Activated T-helper 2 cell treated with anti-CD3 and anti-CD28 coated beads, Interferon-gamma antibody, Interleukin-2, Interleukin-4, amounts not matched to agents 10 μg/mL and 5 μg/mL and 100 μg/mL, durations not matched to agents 14 hours and 24 hours and 36 hours (primary cell): ENCODE measurements at regions not wholly inside any gene's neighbourhood (a gene's known extent, or its start where the extent isn't known, plus 50 kb on each side); places are given as distances from the start of the nearest gene placed in this dataset.

Source experiments
- DNase-seq: peaks from one replicate; pipeline ENCODE4 v3.0.0; 2021; ENCODE audit warnings: low spot score
- H3K27ac Mint-ChIP-seq: one replicate; pipeline ENCODE4 v1.8.0; 2021; ENCODE audit warnings: mixed read lengths
- H3K27me3 Mint-ChIP-seq: one replicate; pipeline ENCODE4 v1.8.0; 2021; ENCODE audit warnings: low read depth, mixed read lengths
- H3K36me3 Mint-ChIP-seq: one replicate; pipeline ENCODE4 v1.8.0; 2021; ENCODE audit warnings: low read depth, mixed read lengths
- H3K4me1 Mint-ChIP-seq: one replicate; pipeline ENCODE4 v1.8.0; 2021; ENCODE audit warnings: low read depth, mixed read lengths
- H3K4me3 Mint-ChIP-seq: one replicate; pipeline ENCODE4 v1.8.0; 2021; ENCODE audit warnings: low read depth, mild to moderate bottlenecking, moderate library complexity, mixed read lengths
- H3K9me3 Mint-ChIP-seq: one replicate; pipeline ENCODE4 v1.8.0; 2021; ENCODE audit warnings: mixed read lengths
- intact Hi-C: fragments of 100-400 bp; cut with micrococcal nuclease; formaldehyde crosslinking; loops from one replicate; pipeline ENCODE4 v1.15.1; 2023

DNA sequence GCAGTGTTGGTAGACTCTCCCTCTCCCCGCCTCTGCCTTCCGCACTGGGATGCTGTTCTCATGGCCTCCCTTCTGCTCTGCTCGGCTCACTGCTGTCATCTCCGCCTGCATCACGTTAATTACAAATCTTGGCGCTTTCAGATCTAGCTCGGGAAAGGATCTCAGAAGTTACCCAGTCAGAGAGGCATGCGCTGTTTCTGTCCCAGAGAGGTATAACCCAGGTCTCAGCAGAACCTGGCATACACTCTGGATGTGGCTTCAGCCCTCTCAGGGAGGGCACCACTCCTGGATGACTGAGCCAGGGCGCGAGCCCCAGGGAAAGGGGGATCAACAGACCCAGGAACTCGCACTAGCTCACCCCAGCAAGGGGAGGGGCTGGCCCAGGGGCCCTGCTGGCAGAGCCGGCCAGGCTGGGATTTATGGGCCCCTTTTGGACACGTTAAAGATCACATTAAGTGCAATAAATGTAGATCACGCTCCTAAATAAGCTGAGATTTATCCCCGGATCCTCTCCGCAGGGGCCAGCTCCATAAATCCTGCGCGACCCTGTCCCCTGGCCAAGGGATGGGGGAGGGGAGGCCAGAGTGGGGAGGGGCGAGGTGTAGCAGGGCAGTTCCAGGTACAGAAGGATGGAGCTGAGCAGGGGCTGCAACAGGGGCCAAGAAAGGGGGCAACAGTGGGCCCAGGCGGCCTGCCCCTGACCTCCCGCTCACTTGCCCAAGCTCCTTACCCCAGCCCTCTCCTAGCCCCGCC, 101.3 kb upstream of the ZBTB40 start:
- intact Hi-C loops: no loop called here
- H3K9me3 Mint-ChIP-seq: no peaks in the 10 kb centered on the region
- H3K27ac Mint-ChIP-seq: no peak overlapping the region
- no peak overlapping the region for H3K4me3 Mint-ChIP-seq
- H3K27me3 Mint-ChIP-seq: peaks cover 45% of the 10 kb centered on the region
- no peaks in the 10 kb centered on the region for H3K4me1 Mint-ChIP-seq
- no peak for DNase-seq
- H3K36me3 Mint-ChIP-seq: no peaks in the 10 kb centered on the region

DNA sequence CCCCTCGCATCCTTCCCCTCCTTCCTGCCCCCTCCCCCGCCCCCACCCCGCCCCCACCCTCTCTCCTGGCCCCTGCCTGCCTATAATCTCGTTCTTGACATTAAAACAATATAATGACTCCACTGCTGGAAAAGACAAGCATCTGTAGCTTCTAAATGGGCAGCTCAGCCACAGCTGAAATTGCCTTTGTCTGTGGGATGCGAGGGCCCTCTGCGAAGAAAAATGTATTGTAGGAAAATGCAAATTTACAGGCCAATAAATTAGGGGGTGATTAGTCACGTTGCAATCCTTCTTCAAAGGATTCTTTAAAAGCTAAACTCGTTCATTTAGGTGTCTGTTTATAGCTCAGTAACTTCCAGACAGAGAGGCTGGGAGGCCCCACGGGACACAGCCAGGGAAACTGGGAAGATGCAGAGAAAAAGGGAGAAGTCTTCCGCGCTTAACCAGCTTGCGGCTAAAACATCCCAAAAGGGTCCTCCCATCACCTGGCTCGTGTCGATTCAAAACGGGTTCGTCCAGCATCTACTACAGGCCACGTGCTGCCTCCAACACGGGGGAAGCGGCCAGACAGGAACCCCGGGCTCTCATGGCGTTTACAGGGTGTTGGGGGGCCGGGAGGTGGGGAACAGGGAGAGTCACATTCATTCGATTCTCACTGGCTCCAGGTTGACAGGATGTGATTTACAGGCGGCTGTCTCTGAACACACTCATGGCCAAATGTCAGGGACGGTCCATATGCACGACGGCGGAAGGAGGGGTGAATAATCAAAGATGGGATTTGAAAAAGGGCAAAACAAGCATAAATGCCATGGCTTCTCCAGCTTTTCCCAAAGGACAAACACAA, 100.5 kb upstream of the ZBTB40 start:
- intact Hi-C loops: no loop called here
- Mint-ChIP-seq H3K4me1 (no peaks in the 10 kb centered on the region), H3K27me3 (peaks cover 45% of the 10 kb centered on the region), H3K36me3 (no peaks in the 10 kb centered on the region), H3K4me3 (no peak overlapping the region), H3K27ac (no peak overlapping the region), H3K9me3 (no peaks in the 10 kb centered on the region)
- DNase-seq: no peak

- no peak for DNase-seq
- intact Hi-C loops: no loop called here
- Mint-ChIP-seq H3K27ac (no peak overlapping the region), H3K4me3 (no peak overlapping the region), H3K9me3 (no peaks in the 10 kb centered on the region), H3K27me3 (peaks cover 42% of the 10 kb centered on the region), H3K4me1 (no peaks in the 10 kb centered on the region), H3K36me3 (no peaks in the 10 kb centered on the region)
Observed at GRCh38 chr1:22351768-22352080, 99.9 kb upstream of the ZBTB40 start.

DNA sequence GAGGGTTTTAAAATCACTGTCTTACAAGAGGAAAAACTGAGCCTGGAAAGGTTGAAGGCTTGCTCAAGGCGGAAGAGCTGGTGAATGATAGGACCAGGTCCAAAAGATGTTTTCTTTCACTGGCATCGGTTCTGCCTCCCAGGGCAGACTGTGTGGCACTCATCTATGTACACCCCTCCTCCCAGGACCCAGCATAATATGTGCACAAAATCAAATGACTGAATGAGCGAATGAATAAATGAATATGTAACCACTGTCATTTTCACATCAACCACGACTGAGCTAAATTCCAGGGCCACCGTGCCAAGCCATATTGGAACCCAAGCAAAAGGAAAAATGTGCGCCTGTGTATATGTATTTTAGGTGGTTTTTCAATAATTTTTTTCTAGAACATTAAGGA, 99.3 kb upstream of the ZBTB40 start:
- no peaks in the 10 kb centered on the region for H3K9me3 Mint-ChIP-seq
- intact Hi-C loops: no loop called here
- no peaks in the 10 kb centered on the region for H3K36me3 Mint-ChIP-seq
- no peak overlapping the region for H3K27ac Mint-ChIP-seq
- no peak overlapping the region for H3K4me3 Mint-ChIP-seq
- no peaks in the 10 kb centered on the region for H3K4me1 Mint-ChIP-seq
- no peak for DNase-seq
- peaks cover 41% of the 10 kb centered on the region for H3K27me3 Mint-ChIP-seq

DNA sequence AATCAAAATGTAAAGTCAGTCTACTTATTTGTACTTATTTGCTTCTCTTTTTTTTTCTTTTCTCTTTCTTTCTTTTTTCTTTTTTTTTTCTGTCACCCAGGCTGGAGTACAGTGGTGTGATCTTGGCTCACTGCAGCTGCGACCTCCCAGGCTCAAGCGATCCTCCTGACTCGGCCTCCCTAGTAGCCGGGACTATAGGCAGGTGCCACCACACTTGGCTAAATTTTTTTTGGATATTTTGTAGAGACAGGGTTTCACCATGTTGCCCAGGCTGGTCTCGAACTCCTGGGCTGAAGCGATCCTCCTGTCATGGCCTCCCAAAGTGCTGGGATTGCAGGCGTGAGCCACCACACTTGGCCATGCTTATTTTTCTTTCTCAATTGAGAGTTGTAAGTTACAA, 98.8 kb upstream of the ZBTB40 start:
- Mint-ChIP-seq H3K4me3 (no peak overlapping the region), H3K4me1 (no peaks in the 10 kb centered on the region), H3K27me3 (peaks cover 39% of the 10 kb centered on the region), H3K9me3 (no peaks in the 10 kb centered on the region), H3K27ac (no peak overlapping the region), H3K36me3 (no peaks in the 10 kb centered on the region)
- no peak for DNase-seq
- intact Hi-C loops: no loop called here

GRCh38 chr1:22359427-22359826, 92.2 kb upstream of the ZBTB40 start:
- Mint-ChIP-seq H3K4me3 (no peak overlapping the region), H3K9me3 (no peaks in the 10 kb centered on the region), H3K4me1 (no peaks in the 10 kb centered on the region), H3K27ac (no peak overlapping the region), H3K36me3 (no peaks in the 10 kb centered on the region), H3K27me3 (peaks cover 2% of the 10 kb centered on the region)
- DNase-seq: no peak
- intact Hi-C loops: no loop called here

DNA sequence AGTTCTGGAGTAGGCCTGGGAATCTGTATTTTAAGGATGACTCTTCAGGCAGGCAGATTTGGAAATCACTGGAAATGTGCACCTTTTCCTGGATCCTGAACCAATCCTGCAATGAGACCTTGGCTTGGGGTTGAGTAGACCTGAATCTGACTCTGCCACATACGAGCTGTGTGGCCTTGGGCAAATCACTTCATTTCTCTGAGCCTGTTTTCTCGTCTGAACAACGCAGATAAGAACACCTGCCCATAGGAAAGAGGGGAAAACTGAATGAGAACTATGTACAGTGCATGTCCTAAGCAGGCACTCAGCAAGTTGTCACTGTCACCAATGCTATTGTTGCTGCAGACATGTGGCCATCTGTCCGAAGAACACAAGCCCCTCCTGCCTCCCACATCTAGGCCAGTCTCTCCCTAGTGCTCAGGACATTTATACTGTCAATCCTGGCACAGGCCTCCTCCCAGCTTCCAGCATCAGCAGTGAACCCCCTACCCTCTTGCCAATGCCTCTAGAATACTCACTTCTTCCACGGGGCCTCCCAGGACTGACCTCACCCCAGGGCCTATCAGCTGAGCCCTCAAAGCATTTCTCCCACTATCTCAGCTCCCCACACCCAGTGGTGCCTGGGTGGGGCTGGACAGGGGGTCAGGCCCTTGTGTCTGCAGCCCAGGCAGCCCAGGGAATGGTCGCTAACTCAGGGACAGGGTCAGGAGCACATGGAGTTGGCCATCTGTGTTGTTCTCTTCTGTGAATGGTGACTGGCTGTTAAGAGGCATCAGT, 88.8 kb upstream of the ZBTB40 start:
- Mint-ChIP-seq H3K9me3 (no peaks in the 10 kb centered on the region), H3K27ac (no peak overlapping the region), H3K27me3 (peaks cover 2% of the 10 kb centered on the region), H3K4me3 (no peak overlapping the region), H3K4me1 (no peaks in the 10 kb centered on the region), H3K36me3 (no peaks in the 10 kb centered on the region)
- intact Hi-C loops: no loop called here
- DNase-seq: no peak

DNA sequence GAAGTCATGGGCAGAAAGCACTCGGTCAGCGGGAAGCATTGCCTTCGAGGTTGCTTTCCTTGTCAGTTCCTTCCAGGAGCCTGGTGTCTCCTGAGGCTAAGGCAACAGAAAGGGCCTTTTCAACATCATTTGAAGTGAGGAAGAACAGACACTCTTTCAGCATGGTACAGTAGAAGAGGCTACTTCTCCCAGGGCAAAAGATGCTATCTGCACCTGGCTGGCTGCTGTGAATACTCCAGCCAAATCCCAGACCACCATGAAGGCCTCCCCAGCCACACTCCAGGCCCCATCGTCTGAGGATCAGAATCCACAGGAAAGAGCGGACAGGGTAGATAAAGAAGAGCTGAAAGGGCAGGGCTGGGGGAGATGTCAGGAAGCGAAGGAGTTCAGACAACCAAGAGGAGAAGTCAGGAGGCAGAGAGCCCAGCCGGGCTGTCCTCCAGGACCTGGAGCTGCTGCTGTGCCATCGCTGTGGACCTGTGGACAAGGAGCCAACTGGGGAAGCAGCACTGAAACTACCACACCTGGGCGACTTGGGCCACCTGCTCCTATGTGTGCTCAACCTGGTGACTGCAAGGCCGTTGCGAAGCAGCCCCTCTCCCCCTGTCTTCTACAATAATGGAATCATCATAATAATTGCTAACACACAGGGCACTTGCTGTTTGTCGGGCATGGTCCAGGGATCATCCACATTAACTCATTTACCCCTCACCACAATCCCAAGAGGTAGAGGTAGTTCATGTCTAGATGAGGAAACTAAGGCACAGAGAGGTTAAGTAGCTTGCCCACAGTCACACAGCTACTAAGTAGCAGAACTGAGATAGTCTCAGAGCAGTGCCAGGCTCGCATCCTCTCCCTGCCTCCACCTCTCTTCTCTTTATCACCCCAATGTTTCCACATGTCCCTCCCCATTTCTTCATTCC, 88.0 kb upstream of the ZBTB40 start:
- no peaks in the 10 kb centered on the region for H3K4me1 Mint-ChIP-seq
- H3K36me3 Mint-ChIP-seq: no peaks in the 10 kb centered on the region
- no peak overlapping the region for H3K27ac Mint-ChIP-seq
- intact Hi-C loops: no loop called here
- no peak for DNase-seq
- H3K9me3 Mint-ChIP-seq: no peaks in the 10 kb centered on the region
- H3K4me3 Mint-ChIP-seq: no peak overlapping the region
- peaks cover 2% of the 10 kb centered on the region for H3K27me3 Mint-ChIP-seq

DNA sequence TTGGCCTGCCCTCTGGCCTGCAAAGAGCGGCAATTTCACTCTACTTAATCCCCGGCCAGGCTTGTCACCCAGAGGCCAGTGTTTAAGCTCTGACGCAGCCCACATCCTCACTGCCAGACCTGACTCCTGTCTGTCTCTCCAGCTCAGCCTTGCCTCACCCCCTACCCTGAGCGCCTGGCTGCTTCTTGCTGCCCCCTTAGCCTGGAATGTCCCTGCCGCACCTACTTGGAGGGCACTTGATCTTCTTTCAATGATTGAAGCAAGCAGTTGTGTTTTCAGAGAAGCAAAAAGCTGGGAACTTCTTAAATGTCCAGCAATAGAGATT, 87.4 kb upstream of the ZBTB40 start:
- intact Hi-C loops: no loop called here
- DNase-seq: no peak
- H3K4me3 Mint-ChIP-seq: no peak overlapping the region
- H3K4me1 Mint-ChIP-seq: no peaks in the 10 kb centered on the region
- no peaks in the 10 kb centered on the region for H3K9me3 Mint-ChIP-seq
- H3K36me3 Mint-ChIP-seq: no peaks in the 10 kb centered on the region
- H3K27me3 Mint-ChIP-seq: peaks cover 5% of the 10 kb centered on the region
- no peak overlapping the region for H3K27ac Mint-ChIP-seq

GRCh38 chr1:22364764-22365163, 86.9 kb upstream of the ZBTB40 start:
- Mint-ChIP-seq H3K4me1 (no peaks in the 10 kb centered on the region), H3K4me3 (no peak overlapping the region), H3K27me3 (peaks cover 6% of the 10 kb centered on the region), H3K27ac (no peak overlapping the region), H3K36me3 (no peaks in the 10 kb centered on the region), H3K9me3 (no peaks in the 10 kb centered on the region)
- intact Hi-C loops: no loop called here
- DNase-seq: no peak

DNA sequence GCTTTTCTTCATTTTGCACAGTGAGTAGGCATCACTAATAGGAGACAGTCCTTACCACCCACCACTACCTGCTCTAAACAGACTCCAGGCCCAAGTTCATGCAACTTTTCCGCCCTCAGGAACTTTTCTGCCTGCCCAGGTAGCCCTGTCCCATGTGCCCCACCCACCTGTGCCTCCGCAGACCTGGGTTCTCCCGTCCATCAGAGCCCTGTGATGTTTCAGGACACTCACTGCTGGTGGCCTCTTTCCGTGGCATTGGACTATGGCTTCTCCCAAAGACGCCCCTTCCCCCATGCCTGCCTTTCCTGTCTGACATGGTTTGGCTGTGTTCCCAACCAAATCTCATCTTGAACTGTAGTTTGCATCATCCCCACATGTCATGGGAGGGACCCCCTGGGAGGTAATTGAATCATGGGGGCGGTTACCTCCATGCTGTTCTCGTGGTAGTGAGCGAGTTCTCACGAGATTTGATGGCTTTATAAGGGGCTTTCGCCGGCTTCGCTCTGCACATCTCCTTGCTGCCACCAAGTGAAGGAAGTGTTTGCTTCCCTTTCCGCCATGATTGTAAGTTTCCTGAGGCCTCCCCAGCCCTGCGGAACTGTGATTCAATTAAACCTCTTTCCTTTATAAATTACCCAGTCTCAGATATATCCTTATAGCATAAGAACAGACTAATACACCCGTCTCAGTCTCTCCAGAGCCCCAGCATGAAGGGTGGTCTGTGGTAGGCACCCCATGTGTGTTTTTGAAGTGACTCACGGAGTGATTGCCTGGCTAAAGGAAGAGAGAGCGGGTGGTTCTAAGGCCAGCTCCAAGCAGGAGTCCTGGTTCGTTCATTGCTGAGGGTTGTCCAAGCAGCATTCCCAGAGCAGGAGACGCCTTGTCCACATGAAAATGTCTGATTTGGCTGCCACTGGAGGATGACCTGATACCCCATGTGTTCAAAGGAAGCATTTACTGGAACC, 86.0 kb upstream of the ZBTB40 start:
- H3K4me1 Mint-ChIP-seq: no peaks in the 10 kb centered on the region
- H3K36me3 Mint-ChIP-seq: no peaks in the 10 kb centered on the region
- H3K27ac Mint-ChIP-seq: no peak overlapping the region
- H3K27me3 Mint-ChIP-seq: peaks cover 7% of the 10 kb centered on the region
- intact Hi-C loops: no loop called here
- H3K4me3 Mint-ChIP-seq: no peak overlapping the region
- H3K9me3 Mint-ChIP-seq: no peaks in the 10 kb centered on the region
- DNase-seq: no peak
